ENCODE measurements at regions not wholly inside any gene's neighbourhood (a gene's known extent, or its start where the extent isn't known, plus 50 kb on each side); places are given as distances from the start of the nearest gene placed in this dataset.

DNA sequence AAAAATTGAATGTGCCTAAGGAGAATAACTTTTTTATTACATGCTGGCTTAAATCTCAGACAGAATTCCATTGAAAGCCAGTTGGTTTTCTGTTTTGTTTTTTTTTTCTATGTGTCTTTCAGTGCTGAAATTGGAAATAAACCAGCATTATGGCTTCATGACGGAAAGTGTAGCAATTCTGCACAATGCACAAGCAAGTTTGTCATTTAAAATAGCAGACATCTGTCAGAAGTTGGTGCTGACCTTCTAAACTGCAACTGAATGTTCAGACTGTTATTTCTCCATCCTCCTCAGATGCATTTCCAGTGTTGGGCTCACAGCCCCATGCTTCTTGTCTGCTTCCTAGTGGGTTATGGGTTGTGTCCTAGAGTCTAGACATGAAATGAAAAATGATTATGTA, 107.2 kb upstream of the LIMCH1 start:
- no peak for DNase-seq

DNA sequence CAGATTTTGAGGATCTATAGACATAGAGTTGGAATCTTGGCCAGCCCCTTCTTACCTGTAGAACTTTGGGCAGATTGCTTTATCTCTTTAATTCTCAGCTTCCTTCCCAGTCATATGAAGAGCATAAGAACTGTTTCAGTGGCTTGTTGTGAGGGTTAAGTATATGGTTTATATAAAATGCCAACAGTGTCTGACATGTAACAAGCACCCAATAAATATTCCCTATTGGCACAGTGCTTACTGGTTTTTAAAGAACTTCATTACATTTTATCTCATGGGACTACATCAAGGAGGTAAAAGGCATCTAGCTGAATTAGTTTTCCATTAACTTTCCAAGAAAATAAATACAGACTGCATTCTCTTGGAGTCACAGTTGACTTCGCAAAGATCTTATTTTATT, 106.7 kb upstream of the LIMCH1 start:
- no peak for DNase-seq

DNA sequence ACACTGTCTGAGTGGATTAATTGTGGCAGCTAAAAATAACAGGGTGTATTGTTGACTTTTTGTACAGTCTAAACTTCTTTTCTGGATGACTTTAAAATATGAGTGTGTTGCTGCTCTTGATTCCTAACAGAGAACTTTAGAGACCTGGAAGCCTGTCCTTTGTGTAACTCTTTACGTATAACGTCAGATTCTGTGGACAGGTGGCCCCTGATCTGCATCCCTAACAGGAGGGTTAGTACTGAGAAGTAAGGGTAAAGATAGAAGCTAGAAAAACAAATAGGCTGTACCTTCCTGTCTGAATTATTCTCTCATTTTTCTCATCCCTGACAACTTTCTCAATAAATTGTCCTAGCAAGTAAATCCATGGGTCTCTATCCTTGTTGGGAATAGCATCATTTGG, 105.7 kb upstream of the LIMCH1 start:
- DNase-seq, result no peak

DNA sequence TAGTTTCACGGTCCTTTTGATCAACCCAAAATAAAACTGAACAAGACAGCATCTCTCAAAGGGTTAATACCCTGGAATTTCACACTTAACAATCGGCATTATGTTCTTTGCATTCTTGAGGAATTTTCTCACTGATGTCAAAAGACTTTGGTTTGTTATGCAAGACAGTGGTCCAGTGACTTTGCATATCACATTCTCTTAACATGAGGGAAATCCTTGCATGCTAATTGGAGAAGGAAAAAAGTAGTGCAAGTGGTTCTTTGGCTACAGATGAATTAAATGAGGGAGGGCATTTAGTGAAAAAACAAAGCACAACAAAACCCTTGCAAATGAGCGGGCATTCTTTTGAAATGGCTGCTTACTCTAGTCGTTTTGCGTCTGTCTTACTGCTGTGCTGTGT, 105.1 kb upstream of the LIMCH1 start:
- DNase-seq, result no peak

DNA sequence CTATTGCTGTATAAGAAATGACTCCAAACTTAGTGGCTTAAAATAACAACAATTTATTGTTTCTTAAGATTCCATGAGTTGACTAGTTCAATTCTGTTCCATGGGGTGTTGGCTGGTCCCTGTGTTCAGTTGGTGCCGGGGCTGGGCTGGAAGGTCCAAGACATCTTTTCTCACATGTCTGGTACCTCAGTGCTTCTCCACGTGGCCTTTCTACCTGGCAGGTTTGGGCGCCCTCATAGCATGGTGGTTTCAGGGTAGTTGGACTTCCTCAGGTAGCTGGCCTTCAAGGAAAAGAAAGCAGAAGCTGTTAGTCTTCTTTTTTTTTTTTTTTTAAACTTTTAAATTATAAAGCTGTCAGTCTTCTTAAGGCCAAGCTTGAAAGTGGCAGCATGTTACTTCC, 104.6 kb upstream of the LIMCH1 start:
- DNase-seq, result no peak

DNA sequence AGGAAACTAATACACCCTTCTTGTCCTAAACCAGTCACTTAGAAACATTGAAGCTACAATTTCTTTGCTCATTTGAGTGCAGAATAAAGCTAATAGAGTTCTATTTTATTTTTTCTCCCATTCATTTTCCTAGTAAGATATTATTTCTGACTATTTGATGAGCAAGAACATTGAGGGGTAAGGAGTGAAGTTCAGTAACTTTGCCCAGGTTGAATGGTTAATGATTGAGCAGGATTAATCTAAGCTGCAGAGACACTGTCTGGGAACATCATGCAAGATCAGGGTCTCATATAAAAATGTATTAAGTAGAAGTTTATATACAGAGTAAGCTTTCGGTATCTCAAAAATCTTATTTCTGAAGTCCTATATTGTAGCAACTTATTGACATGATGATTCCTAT, 102.4 kb upstream of the LIMCH1 start:
- DNase-seq, result no peak

DNA sequence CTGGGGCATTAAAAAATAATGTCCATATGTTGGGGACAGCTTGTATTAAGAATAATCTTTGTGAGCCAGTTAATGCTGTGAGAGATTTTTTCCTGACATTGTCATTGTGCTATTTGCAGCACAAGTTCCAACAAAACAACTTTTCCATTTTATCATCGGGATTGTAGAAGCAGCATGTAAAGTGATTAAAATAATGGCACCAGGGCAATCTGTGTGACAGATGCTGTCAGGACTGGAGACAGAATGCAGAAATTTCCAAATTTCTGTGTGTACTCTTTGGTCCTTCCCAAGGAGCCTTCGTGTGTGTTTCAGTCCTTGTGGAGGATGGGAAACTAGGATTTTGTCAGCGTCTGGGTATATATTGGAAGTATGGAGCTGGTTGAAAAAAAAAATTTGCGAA, 101.5 kb upstream of the LIMCH1 start:
- no peak for DNase-seq

DNA sequence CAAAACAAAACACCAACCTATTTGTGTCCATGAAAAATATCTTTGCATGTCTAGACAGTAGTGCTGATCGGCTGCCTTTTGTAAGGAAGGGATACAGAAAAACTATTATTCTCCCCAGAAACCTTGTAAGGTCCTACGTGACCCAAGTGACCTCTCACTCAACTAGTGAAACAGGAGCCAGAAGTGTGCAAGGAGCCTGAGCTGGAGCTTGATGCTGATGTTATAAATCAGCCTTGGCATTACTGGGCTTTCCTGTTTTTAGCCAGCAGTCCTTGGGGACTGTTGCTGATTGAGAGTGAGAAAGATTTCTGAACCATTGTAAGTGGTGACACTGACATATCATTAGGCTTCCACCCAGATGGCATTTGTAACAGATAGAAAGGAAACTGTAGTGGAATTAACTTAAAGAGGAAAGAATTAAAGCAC, 100.8 kb upstream of the LIMCH1 start:
- DNase-seq, result no peak

DNA sequence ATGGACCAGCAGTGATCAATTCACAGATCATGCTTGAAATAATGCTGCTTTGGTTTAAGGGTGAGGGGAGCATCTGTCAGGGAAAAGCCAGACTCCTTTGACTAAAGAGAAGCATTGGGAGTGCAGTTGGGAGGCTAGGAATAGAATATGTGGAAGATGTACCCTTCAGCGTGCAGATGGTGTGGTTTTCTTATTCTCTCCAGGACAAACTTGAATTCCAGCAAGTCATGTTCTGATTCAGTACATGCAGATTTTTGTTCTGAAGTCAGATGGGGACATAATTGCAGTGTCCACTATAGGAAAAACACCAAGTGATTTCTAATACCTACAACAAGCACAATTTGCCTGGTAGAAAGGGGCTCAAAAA, 99.0 kb upstream of the LIMCH1 start:
- DNase-seq, result no peak

DNA sequence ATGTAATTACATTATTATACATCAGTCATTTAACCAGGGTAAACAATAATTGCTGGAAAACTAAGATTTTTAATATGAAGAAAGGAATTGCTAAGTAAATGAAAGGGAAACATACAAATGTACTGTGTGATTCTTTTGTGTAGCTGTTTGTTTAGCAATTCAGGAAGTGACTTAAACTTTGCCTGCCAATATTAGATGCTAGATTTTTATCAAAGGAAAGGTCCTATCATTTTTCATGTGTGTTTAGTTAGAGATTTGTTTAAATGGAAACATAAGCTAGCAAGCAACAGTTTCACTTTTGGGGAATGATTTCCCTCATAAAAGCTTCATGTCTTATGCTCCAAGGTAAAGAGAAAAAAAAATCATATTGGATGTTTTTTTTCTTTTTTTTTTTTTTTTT, 95.1 kb upstream of the LIMCH1 start:
- DNase-seq, result no peak

DNA sequence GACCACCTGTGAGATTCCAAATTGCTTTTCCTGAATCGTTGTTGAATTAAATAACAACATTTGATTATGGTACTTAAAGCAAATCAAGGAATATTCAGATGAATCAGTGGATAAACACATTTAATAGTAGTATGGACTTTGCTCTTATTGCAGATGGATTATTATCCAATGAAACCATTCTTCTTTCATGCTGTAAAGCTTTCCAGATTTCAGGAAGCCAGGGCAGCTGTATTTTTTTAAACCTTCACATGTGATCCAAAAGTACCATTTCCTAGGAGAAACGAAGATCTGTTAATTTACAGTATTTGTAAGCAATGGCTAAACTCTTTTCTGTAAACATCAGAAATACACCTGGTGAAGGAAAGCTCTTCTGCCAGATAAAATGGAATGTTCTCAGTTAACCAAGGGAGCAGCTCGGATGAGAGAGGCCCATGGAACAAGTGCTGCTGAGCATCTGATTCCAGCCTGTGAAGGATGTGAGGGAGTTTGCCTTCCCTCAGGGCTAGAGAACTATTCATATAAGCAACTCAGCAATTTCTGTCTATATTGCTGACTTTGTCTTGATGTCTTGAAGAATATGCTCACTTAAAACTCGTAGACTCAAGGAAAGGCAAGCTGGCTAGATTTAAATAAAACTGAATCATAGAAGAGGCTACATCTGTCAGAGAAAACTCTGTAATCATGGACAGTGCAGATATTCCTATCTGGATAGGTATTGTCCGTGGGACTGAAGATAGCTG, 94.4 kb upstream of the LIMCH1 start:
- no peak for DNase-seq

DNA sequence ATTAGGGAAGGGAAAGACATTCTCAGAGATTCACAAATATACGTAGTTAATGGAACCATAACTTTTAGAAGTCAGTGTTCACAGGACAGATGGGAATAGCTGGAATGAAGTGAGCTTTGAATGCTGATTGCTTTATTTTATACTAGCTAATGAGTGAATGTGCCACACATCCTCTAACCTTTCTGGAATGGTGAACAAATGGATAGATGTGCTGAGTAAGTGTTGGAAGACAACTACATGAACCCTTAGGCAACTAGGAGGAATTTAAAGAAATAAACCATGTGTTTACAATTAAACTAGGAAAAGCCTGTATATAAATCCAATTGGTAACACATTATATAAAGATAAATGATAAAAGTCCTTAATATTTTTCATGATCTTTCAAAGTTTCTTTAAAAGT, 91.6 kb upstream of the LIMCH1 start:
- no peak for DNase-seq

DNA sequence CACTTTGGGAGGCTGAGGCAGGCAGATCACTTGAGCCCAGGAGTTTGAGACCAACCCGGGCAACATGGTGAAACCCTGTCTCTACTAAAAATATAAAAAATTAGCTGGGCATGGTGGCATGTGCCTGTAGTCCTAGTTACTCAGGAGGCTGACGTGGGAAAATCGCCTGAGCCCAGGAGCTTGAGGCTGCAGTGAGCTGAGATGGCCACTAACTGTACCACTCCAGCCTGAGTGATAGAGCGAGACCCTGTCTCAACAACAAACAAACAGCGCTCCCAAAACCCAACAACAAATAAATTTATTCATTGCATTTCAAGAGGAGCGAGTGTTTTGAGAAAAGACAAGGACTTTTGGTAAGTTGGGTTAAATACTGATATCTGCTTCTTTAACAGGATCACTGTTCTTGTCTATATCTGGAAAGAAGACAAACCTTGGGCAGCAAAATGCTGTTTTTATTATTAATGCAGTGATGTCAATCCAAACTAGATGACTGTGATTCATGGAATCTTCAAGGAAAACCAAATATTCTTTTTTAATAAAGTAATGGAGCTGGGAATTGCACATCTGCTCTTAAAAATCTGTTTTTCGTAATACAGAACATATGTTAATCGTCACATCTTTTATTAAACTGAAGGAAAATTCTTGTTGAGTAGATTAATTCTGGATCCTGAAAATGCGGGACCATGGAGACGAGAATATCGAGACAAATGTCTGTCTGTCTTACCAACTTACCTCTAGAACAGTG, 90.8 kb upstream of the LIMCH1 start:
- no peak for DNase-seq

DNA sequence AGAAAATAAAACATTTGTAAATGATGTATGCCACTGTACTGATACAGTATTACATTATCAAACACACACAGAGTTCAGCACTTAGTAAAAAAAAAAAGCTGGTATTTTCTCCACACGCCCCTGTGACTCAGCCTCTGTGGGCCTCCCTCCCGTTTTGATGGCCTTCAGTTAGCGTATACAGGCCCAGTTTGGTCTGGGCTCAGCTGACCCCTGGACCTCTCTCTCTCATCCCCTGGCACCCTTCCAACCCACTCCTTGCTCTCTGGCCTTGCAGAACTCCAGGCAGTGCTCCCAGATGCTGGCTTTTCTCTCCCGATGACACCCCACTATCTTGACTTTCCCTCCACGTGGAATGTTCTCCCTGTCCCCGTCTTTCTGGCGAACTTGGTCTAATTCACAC, 89.0 kb upstream of the LIMCH1 start:
- no peak for DNase-seq

DNA sequence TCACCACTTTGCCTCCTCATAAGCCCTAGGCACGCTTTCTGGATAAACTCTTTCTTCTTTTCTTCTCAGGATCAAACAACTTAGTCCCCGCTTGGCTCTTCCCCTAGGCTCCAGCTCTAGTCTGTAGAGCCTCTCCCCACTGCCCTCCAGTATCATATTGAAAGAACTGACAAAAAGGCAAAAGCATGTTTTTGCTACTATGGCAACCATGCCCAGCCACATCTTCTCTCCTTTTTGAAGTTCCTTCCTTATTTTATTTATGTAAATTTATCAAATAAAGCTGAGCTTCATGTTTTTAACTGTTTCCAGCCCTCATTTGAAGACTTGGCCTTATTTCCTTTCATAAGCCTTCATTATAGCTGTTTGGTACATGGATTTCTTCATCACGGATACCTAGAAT, 86.0 kb upstream of the LIMCH1 start:
- DNase-seq, result no peak

DNA sequence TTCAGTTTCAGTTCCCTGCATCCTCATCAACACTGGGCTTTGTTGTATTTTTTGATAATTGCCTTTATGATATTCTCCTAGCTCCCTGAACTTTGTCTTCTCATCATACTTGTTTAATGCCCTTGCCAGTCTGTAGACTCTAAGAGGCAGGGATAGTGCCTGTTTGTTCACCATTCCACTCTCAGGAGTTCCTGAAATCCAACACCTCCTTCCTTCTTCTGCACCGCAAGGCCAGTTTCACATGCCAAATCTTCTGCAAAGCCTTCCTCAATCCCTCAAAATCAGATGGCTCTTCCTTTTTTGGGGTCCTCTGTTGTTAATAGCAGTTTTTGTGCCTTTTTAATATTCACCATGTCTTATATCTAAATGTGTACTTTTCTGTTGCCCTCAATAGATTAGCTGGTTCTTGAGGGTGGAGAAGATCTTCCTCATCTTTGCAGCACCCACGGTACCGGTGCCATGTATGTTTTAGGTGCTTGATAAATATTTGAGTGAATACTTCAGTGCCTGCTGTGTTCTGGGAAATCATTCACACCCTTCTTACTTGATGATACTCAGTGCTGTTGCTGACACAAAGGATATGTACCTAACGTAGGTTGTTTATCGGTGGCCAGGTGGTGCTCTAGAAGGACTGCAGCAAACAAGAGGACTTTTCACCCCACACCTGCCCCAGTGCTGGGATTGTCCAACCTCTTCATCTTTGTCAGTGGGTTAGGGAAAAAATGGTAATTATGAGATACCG, 85.3 kb upstream of the LIMCH1 start:
- no peak for DNase-seq

DNA sequence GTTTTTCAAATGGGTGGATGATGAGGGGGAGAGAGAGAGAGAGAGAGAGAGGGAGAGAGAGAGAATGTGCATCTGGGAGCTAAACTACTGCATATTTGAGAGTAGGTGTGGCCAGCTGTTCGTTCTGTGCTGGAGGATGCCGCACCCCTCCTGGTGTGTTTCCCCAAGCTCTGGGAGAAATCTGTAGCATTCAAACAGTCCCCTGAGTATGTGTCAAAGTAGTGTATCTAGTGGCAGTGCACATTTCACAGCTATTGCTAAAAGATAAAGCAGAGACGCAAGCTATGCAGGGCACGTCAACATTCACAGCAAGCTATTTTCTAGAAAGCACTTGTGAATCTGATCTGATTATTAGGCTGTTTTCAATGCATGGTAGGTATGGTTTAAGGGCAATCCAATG, 83.5 kb upstream of the LIMCH1 start:
- peak in 1 of 2 experiments; percentile 15 for DNase-seq

DNA sequence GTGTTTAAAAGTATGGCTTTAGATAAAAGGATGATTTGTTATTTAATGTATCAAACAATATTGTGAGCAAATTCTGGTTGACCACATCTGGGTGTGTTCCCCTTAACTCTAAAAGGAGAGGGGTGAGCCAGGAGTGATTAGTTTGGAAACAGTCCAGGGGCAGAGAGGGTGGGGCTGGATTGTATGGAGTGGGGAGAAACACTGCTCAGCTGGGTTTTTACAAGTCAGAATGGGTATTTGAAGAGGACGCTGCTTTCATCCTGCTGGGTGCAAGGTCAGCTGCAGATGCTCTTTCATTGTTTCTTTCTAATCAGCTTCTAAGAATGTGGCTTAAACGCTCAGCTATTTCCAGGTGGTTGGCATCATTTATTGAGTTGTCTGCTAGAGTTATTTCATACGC, 82.8 kb upstream of the LIMCH1 start:
- no peak for DNase-seq

DNA sequence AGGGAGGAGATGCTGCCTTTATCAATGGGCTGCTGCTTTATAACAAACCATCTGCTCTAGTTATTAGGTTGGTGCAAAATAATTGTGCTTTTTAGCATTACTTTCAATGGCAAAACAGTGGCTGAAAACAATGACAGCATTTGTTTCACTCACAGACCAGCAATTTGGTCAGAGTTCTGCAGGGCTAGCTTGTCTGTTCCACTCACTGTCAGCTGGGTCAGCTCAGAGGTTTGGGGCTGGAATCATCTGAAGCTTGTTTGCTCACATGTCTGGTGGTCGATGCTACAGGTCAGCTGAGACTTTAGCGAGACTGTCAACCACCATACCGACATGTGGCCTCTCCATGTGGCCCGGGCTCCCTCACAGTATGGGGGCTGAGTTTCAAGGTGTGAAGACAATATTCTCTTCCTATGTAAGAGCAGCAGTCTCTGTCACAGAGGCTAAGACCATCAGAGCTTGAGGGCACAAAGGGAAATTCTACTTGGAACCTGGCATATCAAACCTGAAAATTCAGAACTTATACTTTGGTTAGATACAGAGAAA, 81.3 kb upstream of the LIMCH1 start:
- no peak for DNase-seq

DNA sequence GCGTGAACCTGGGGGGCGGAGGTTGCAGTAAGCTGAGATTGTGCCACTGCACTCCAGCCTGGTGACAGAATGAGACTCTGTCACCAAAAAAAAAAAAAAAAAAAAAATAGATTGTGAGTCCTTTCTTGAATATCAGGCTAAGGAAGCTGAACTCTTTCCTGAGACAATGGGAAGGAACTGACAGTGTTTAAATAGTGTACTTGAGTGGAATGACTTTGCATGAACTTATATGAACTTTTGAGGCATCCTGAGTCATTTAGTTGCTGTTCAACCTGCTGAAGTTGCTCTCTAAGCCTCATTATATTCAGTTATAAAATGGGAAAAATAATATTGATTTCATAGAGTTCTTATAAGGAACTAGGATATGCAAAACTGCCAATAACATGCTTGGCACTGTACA, 79.3 kb upstream of the LIMCH1 start:
- DNase-seq, result no peak

DNA sequence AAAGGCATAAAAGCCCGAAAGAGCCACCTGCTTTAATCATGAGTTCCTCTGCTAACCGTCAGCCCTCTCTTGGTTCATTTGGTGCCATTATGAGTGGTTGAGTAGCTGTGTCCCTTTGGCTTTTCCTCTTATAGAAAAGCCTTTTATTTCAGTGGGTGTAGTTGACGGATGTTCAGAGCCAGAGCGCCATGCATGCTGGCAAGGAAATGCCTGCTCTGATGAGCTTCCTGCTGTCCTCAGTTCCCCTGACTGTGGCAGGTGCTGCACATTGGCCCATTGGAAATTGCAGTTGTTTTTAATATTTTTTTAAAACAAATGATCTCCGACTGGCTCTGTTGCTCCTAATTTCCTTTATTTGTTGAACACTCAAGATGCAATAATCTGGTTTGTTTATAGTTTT, 77.3 kb upstream of the LIMCH1 start:
- no peak for DNase-seq

DNA sequence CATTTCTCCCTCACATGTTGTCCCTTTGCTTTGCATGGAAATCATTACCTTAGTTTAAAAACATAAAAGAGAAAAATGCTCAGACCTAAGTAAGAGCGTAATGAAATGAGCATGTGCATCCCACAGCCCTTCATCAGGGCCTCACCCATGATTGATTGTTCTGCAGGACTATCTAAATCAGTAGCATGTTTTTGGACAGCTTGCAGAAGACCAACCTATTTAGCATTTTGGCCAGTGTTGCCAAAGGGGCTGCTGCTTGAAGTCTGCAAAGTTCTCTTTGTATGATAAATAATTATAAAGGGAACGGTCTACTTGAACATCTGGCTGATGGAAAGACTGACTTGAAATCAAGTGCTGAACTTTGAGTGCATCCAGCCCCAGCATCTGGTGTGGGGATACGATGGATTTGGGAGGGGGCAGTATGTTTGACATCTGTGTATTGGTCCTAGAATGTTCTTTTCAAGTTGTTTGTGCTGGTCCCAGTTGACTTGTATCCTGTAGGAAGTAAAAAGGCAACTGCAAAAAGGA, 76.1 kb upstream of the LIMCH1 start:
- no peak for DNase-seq

DNA sequence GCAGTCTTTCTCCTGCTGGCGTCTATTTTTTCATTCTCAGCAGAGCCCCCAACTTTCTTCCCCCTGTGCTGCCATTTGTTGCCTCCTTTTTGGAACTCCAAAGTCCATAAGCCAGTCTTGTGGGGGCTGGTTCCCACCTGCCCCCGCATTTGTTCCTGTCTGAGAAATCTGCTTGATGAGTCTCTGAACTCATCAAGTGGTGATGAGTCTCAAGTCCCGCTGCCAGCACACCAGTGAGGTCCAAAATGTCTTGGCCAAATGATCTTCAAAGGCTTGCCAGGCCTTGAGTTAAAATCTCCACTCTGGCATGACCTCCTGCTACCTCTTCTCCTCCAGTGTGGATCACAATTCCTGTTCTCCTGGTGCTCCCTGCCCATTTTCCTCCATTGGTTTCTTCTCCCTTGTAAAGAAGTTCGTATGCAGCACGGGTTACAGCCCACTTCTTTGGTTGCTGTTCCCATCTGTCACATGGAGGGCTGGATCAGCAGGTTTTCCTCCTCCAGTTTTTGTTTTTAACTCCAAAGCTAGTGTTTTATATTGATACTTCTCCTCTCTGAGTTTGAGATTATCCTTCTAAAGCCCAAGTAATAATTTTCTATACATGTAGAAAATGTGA, 72.7 kb upstream of the LIMCH1 start:
- no peak for DNase-seq
